Left ventricle myocardium inferior (tissue), 1 donor: ENCODE measurements at regions not wholly inside any gene's neighbourhood (a gene's known extent, or its start where the extent isn't known, plus 50 kb on each side); places are given as distances from the start of the nearest gene placed in this dataset.

Experiments
- DNase-seq: peaks from one replicate; pipeline ENCODE4 v3.0.0-alpha.2; 2020
- H3K27ac ChIP-seq: fragments of 200-600 bp; replicated peaks from 2 replicates; pipeline ENCODE4 v1.8.0; 2021
- H3K27me3 ChIP-seq: fragments of 200-600 bp; 2 replicates; pipeline ENCODE4 v1.8.0; 2021; ENCODE audit warnings: low read depth
- H3K36me3 ChIP-seq: fragments of 200-600 bp; 2 replicates; pipeline ENCODE4 v1.8.0; 2021
- H3K4me1 ChIP-seq: fragments of 200-600 bp; 2 replicates; pipeline ENCODE4 v1.8.0; 2021
- H3K4me3 ChIP-seq: fragments of 200-600 bp; 2 replicates; pipeline ENCODE4 v1.8.0; 2021; ENCODE audit warnings: mild to moderate bottlenecking, moderate library complexity
- H3K9me3 ChIP-seq: fragments of 200-600 bp; replicated peaks from 2 replicates; pipeline ENCODE4 v1.8.0; 2021
- CTCF ChIP-seq: fragments of 200-600 bp; IDR thresholded peaks from 2 replicates; pipeline ENCODE4 v1.8.0; 2021; ENCODE audit warnings: antibody characterized with exemption, mild to moderate bottlenecking, borderline replicate concordance
- intact Hi-C: fragments of 100-400 bp; cut with micrococcal nuclease; formaldehyde crosslinking; loops from one replicate; pipeline ENCODE4 v1.11.0; 2022
- donor health status: DM: no; HTN: yes; CAD: no; lungs with severe emphysema.

- Histone ChIP-seq H3K27ac (no peak overlapping the region), H3K36me3 (no peaks in the 10 kb centered on the region), H3K4me1 (no peaks in the 10 kb centered on the region), H3K9me3 (peaks cover 11% of the 10 kb centered on the region), H3K27me3 (peaks cover 43% of the 10 kb centered on the region), H3K4me3 (no peak overlapping the region)
- no peak for TF ChIP-seq CTCF
- intact Hi-C loops, result no loop called here
- DNase-seq, result no peak
These were observed 178.9 kb downstream of the MSX2 start for GRCh38 chr5:174903172-174903732.

GRCh38 chr5:174901336-174901735, 177.0 kb downstream of the MSX2 start:
- no peak for DNase-seq
- peaks cover 43% of the 10 kb centered on the region for H3K27me3 ChIP-seq
- H3K9me3 ChIP-seq, result peaks cover 10% of the 10 kb centered on the region
- no peaks in the 10 kb centered on the region for H3K36me3 ChIP-seq
- H3K27ac ChIP-seq, result no peak overlapping the region
- H3K4me3 ChIP-seq, result no peak overlapping the region
- no peak for TF ChIP-seq CTCF
- intact Hi-C loops, result no loop called here
- H3K4me1 ChIP-seq, result no peaks in the 10 kb centered on the region

- no peak overlapping the region for H3K4me3 ChIP-seq
- H3K9me3 ChIP-seq, result peaks cover under 1% of the 10 kb centered on the region
- no peak overlapping the region for H3K27ac ChIP-seq
- DNase-seq, result no peak
- no peaks in the 10 kb centered on the region for H3K4me1 ChIP-seq
- intact Hi-C loops, result no loop called here
- no peak for TF ChIP-seq CTCF
- peaks cover 41% of the 10 kb centered on the region for H3K27me3 ChIP-seq
- H3K36me3 ChIP-seq, result no peaks in the 10 kb centered on the region
These were observed 176.0 kb downstream of the MSX2 start for GRCh38 chr5:174900240-174900865.

- DNase-seq, result no peak
- Histone ChIP-seq H3K27me3 (peaks cover 27% of the 10 kb centered on the region), H3K4me3 (no peak overlapping the region), H3K27ac (no peak overlapping the region), H3K36me3 (no peaks in the 10 kb centered on the region), H3K4me1 (no peaks in the 10 kb centered on the region), H3K9me3 (no peaks in the 10 kb centered on the region)
- intact Hi-C loops, result no loop called here
- TF ChIP-seq CTCF, result no peak
These were observed 173.0 kb downstream of the MSX2 start for GRCh38 chr5:174897281-174897950.

- Histone ChIP-seq H3K4me3 (no peak overlapping the region), H3K36me3 (no peaks in the 10 kb centered on the region), H3K4me1 (no peaks in the 10 kb centered on the region), H3K9me3 (peaks cover 5% of the 10 kb centered on the region), H3K27ac (no peak overlapping the region), H3K27me3 (peaks cover 10% of the 10 kb centered on the region)
- no peak for TF ChIP-seq CTCF
- DNase-seq, result no peak
- intact Hi-C loops, result no loop called here
These were observed 171.0 kb downstream of the MSX2 start for GRCh38 chr5:174895360-174895759.
